GM21423 (cell line): ENCODE measurements at regions not wholly inside any gene's neighbourhood (a gene's known extent, or its start where the extent isn't known, plus 50 kb on each side); places are given as distances from the start of the nearest gene placed in this dataset.

Experiments used
- ATAC-seq: cut with Tn5 transposase; IDR thresholded peaks from one replicate; pipeline ENCODE4 v1.9.1; 2021; ENCODE audit warnings: mild to moderate bottlenecking, moderate library complexity; ENCODE audit not compliant: unreplicated experiment

GRCh38 chr15:70449311-70450141, 313.8 kb downstream of the UACA start:
- no peak for ATAC-seq

- no peak for ATAC-seq
These were observed 315.2 kb downstream of the UACA start for GRCh38 chr15:70447928-70448698.

GRCh38 chr15:70447521-70447920, 315.8 kb downstream of the UACA start:
- ATAC-seq: no peak

- ATAC-seq: no peak
These were observed 316.3 kb downstream of the UACA start for GRCh38 chr15:70447081-70447480.

- ATAC-seq: no peak
These were observed 319.7 kb downstream of the UACA start for GRCh38 chr15:70443486-70444273.

- no peak for ATAC-seq
These were observed 320.6 kb downstream of the UACA start for GRCh38 chr15:70442616-70443321.

- no peak for ATAC-seq
These were observed 321.1 kb downstream of the UACA start for GRCh38 chr15:70442211-70442610.

GRCh38 chr15:70440416-70441138, 322.8 kb downstream of the UACA start:
- ATAC-seq: no peak

- ATAC-seq: no peak
These were observed 323.5 kb downstream of the UACA start for GRCh38 chr15:70439880-70440279.

GRCh38 chr15:70439304-70439877, 324.0 kb downstream of the UACA start:
- no peak for ATAC-seq

- no peak for ATAC-seq
These were observed 324.6 kb downstream of the UACA start for GRCh38 chr15:70438776-70439175.

GRCh38 chr15:70437882-70438451, 325.4 kb downstream of the UACA start:
- ATAC-seq: no peak

- ATAC-seq: no peak
These were observed 326.3 kb downstream of the UACA start for GRCh38 chr15:70437089-70437488.

- ATAC-seq: peak; percentile 32
These were observed 326.9 kb downstream of the UACA start for GRCh38 chr15:70436428-70436827.

- ATAC-seq: peak; percentile 38
These were observed 327.5 kb downstream of the UACA start for GRCh38 chr15:70435872-70436271.

GRCh38 chr15:70435369-70435768, 328.0 kb downstream of the UACA start:
- peak; percentile 37 for ATAC-seq

GRCh38 chr15:70433586-70434324, 329.6 kb downstream of the UACA start:
- no peak for ATAC-seq

GRCh38 chr15:70432924-70433495, 330.3 kb downstream of the UACA start:
- ATAC-seq: no peak
